ENCODE measurements at regions not wholly inside any gene's neighbourhood (a gene's known extent, or its start where the extent isn't known, plus 50 kb on each side); places are given as distances from the start of the nearest gene placed in this dataset.

GRCh38 chr2:21607572-21607971 lies 483.8 kb downstream of the TDRD15 start:
- H3K27ac ChIP-seq = no peak overlapping the region
- TF ChIP-seq ZFX (IDR thresholded peaks at IDR 0.05) (no peak), CTCF (conservative IDR thresholded peaks at IDR 0.05) (no peak)

GRCh38 chr2:21610304-21610703 lies 486.5 kb downstream of the TDRD15 start:
- TF ChIP-seq ZFX (IDR thresholded peaks at IDR 0.05) (no peak), CTCF (conservative IDR thresholded peaks at IDR 0.05) (no peak)
- no peak overlapping the region for H3K27ac ChIP-seq

DNA sequence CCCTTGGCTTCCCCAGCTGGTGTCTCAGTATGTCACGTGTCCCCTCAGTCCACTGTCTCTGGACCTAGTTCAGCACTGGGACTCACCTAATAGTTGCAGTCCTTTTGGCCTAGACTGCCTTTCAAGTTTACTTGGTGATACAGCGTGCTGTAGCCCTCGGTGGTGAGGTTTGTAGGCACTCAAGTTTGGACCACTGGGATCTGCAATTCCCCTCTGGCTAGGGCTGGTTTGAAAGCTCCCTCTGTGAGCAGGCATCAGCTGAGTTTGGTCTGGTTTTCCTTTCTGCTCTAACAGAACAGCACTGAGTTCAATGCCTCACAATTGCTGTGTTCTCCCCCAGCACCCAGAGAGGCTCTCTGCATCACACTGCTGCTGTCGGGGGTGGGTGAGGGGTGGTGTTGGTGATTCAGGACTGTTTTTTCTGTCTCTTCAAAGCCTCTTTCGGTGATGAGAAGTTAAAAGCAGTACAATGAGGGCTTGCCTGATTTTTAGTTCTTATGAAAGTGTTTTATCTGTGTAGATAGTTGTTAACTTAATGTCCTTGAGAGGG lies 494.2 kb downstream of the TDRD15 start:
- TF ChIP-seq CTCF (conservative IDR thresholded peaks at IDR 0.05) (no peak), ZFX (IDR thresholded peaks at IDR 0.05) (no peak)
- H3K27ac ChIP-seq = no peak overlapping the region

GRCh38 chr2:21620771-21621170 lies 497.0 kb downstream of the TDRD15 start:
- no peak overlapping the region for H3K27ac ChIP-seq
- TF ChIP-seq ZFX (IDR thresholded peaks at IDR 0.05) (no peak), CTCF (conservative IDR thresholded peaks at IDR 0.05) (no peak)

DNA sequence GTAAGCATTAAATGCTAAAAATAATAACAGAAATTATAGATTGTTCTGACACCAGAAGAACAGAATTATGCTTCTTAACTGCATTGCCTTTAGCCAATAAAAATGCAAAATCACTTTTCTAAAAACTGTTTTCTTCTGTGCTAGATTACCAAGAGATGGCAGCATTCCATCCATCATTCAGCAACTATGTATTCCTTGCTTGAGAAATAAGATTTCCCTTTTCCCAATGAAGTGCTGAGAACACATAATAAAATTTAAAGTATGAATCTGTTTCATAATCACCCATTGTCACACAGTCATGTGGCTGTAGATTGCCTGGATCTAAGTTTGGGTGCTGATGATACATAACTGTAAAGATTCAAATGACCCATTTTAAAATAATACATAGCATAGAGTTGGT lies 504.2 kb downstream of the TDRD15 start:
- no peak for TF ChIP-seq ZFX (IDR thresholded peaks at IDR 0.05)
- TF ChIP-seq CTCF (conservative IDR thresholded peaks at IDR 0.05) = no peak

DNA sequence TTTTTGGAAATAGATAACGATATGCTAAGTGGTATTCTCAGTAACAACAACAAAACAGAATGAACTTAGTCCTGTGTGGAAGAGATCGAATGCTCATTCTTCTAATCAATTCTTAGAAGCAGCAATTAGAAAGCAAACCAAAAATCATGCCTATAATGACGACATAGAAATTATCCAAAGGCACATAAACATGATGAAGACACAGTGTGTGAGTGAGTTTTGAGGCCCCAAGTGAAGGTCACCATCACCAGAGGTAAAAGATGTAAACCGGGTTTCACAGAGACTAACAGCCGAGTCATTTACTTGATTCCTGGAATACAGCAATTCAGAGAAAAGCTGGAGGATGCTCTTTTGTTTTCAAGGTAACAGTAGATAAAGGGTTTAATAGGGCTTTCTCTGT lies 509.2 kb downstream of the TDRD15 start:
- TF ChIP-seq CTCF (conservative IDR thresholded peaks at IDR 0.05) (no peak), ZFX (IDR thresholded peaks at IDR 0.05) (no peak)
- no peak overlapping the region for H3K27ac ChIP-seq

More for the DNA sequence above, 504.2 kb downstream of the TDRD15 start:
- no peak overlapping the region for H3K27ac ChIP-seq

- TF ChIP-seq CTCF (conservative IDR thresholded peaks at IDR 0.05) (no peak), ZFX (IDR thresholded peaks at IDR 0.05) (no peak)
- no peak overlapping the region for H3K27ac ChIP-seq
Measured at GRCh38 chr2:21633466-21633865, 509.7 kb downstream of the TDRD15 start.

Measured in C4-2B (cell line).